Astrocyte (in vitro differentiated cells and primary cell): ENCODE measurements at regions not wholly inside any gene's neighbourhood (a gene's known extent, or its start where the extent isn't known, plus 50 kb on each side); places are given as distances from the start of the nearest gene placed in this dataset.
"Not testable (repeated sequence)": the region's sequence is repeated elsewhere in the genome, so short reads cannot be mapped to it uniquely, and the experiment has no call there.

Experiments used
- DNase-seq: peaks from one replicate; pipeline ENCODE4 v3.0.0-alpha.2; 2010; ENCODE audit warnings: low read depth
- FAIRE-seq: peaks from 2 replicates; lab custom pipeline; 2011; peaks lifted over from hg19 to GRCh38; lab: Jason Lieb, UNC
- H2AFZ ChIP-seq: 2 replicates; pipeline ENCODE4 v1.6.0; 2012; ENCODE audit warnings: low read depth, low read length, inconsistent platforms
- H3K27ac ChIP-seq: 2 replicates; pipeline ENCODE4 v1.5.1; 2011; ENCODE audit warnings: low read depth, low read length, inconsistent platforms
- H3K27me3 ChIP-seq: 2 replicates; pipeline ENCODE4 v1.6.0; 2011; ENCODE audit warnings: low read length, inconsistent platforms; ENCODE audit not compliant: insufficient read depth
- H3K36me3 ChIP-seq: 2 replicates; pipeline ENCODE4 v1.5.1; 2011; ENCODE audit warnings: low read length, inconsistent platforms; ENCODE audit not compliant: insufficient read depth
- H3K4me1 ChIP-seq: 2 replicates; pipeline ENCODE4 v1.5.1; 2011; ENCODE audit warnings: low read length, inconsistent platforms; ENCODE audit not compliant: insufficient read depth
- H3K4me2 ChIP-seq: 2 replicates; pipeline ENCODE4 v1.6.0; 2012; ENCODE audit warnings: low read length, inconsistent platforms
- H3K4me3 ChIP-seq: 2 replicates; pipeline ENCODE4 v1.5.1; 2011; ENCODE audit warnings: low read depth, mild to moderate bottlenecking, low read length, inconsistent platforms; ENCODE audit not compliant: insufficient read depth
- H3K79me2 ChIP-seq: 2 replicates; pipeline ENCODE4 v1.6.0; 2012; ENCODE audit warnings: mild to moderate bottlenecking, low read length, inconsistent platforms; ENCODE audit not compliant: insufficient read depth
- H3K9ac ChIP-seq: 2 replicates; pipeline ENCODE4 v1.6.0; 2012; ENCODE audit warnings: mild to moderate bottlenecking, low read length, inconsistent platforms
- H3K9me3 ChIP-seq: 2 replicates; pipeline ENCODE4 v1.5.1; 2012; ENCODE audit warnings: low read depth, mild to moderate bottlenecking, low read length, inconsistent platforms; ENCODE audit not compliant: insufficient read depth
- H4K20me1 ChIP-seq: 2 replicates; pipeline ENCODE4 v1.6.0; 2012; ENCODE audit warnings: low read length, inconsistent platforms; ENCODE audit not compliant: insufficient read depth
- H3K27ac Mint-ChIP-seq: one replicate; pipeline ENCODE4 v1.8.0; 2021; ENCODE audit warnings: mild to moderate bottlenecking, mixed read lengths; ENCODE audit not compliant: unreplicated experiment
- H3K27me3 Mint-ChIP-seq: one replicate; pipeline ENCODE4 v1.8.0; 2021; ENCODE audit warnings: low read depth, mixed read lengths; ENCODE audit not compliant: unreplicated experiment
- H3K36me3 Mint-ChIP-seq: one replicate; pipeline ENCODE4 v1.8.0; 2021; ENCODE audit warnings: low read depth, mixed read lengths; ENCODE audit not compliant: unreplicated experiment
- H3K4me1 Mint-ChIP-seq: one replicate; pipeline ENCODE4 v1.8.0; 2021; ENCODE audit warnings: low read depth, mixed read lengths; ENCODE audit not compliant: unreplicated experiment
- H3K4me3 Mint-ChIP-seq: one replicate; pipeline ENCODE4 v1.8.0; 2021; ENCODE audit warnings: mild to moderate bottlenecking, moderate library complexity, mixed read lengths; ENCODE audit not compliant: unreplicated experiment
- H3K9me3 Mint-ChIP-seq: one replicate; pipeline ENCODE4 v1.8.0; 2021; ENCODE audit warnings: mild to moderate bottlenecking, mixed read lengths; ENCODE audit not compliant: unreplicated experiment
- EZH2 ChIP-seq: IDR thresholded peaks from 2 replicates; pipeline ENCODE4 v1.6.1; 2012; ENCODE audit warnings: mild to moderate bottlenecking, low read length, inconsistent platforms; ENCODE audit not compliant: insufficient read depth
- TF ChIP-seq, protein P1 (sequence below): IDR thresholded peaks from 2 replicates; pipeline ENCODE4 v1.5.1; 2011; ENCODE audit warnings: low read depth, mild to moderate bottlenecking, inconsistent platforms, low read length, moderate library complexity; ENCODE audit not compliant: insufficient read depth

- Mint-ChIP-seq H3K4me3 (no peak overlapping the region), H3K4me1 (peaks cover 7% of the 10 kb centered on the region), H3K9me3 (no peaks in the 10 kb centered on the region), H3K36me3 (no peaks in the 10 kb centered on the region), H3K27ac (no peak overlapping the region), H3K27me3 (no peaks in the 10 kb centered on the region)
- no peak overlapping the region for H3K9ac ChIP-seq
- peaks cover 8% of the 10 kb centered on the region for H3K27me3 ChIP-seq
- H3K4me1 ChIP-seq = no peaks in the 10 kb centered on the region
- no peak overlapping the region for H3K4me3 ChIP-seq
- H3K36me3 ChIP-seq = no peaks in the 10 kb centered on the region
- no peak overlapping the region for H3K27ac ChIP-seq
- H4K20me1 ChIP-seq = no peaks in the 10 kb centered on the region
- peak; percentile 68 for FAIRE-seq
- peak; percentile 3 for DNase-seq
- TF ChIP-seq, protein P1, sequence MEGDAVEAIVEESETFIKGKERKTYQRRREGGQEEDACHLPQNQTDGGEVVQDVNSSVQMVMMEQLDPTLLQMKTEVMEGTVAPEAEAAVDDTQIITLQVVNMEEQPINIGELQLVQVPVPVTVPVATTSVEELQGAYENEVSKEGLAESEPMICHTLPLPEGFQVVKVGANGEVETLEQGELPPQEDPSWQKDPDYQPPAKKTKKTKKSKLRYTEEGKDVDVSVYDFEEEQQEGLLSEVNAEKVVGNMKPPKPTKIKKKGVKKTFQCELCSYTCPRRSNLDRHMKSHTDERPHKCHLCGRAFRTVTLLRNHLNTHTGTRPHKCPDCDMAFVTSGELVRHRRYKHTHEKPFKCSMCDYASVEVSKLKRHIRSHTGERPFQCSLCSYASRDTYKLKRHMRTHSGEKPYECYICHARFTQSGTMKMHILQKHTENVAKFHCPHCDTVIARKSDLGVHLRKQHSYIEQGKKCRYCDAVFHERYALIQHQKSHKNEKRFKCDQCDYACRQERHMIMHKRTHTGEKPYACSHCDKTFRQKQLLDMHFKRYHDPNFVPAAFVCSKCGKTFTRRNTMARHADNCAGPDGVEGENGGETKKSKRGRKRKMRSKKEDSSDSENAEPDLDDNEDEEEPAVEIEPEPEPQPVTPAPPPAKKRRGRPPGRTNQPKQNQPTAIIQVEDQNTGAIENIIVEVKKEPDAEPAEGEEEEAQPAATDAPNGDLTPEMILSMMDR = peak; percentile 48
- no peak for TF ChIP-seq EZH2
- H3K79me2 ChIP-seq = no peaks in the 10 kb centered on the region
- no peak overlapping the region for H2AFZ ChIP-seq
- H3K9me3 ChIP-seq = no peaks in the 10 kb centered on the region
- no peak overlapping the region for H3K4me2 ChIP-seq
Measured at GRCh38 chr7:29748286-29749099, 57.8 kb upstream of the WIPF3 start.

GRCh38 chr7:29749701-29750321, 56.5 kb upstream of the WIPF3 start:
- Mint-ChIP-seq H3K27me3 (peaks cover 3% of the 10 kb centered on the region), H3K27ac (no peak overlapping the region), H3K9me3 (no peaks in the 10 kb centered on the region), H3K4me1 (peaks cover 7% of the 10 kb centered on the region), H3K4me3 (no peak overlapping the region), H3K36me3 (no peaks in the 10 kb centered on the region)
- TF ChIP-seq, protein P1 = no peak
- TF ChIP-seq EZH2 = no peak
- no peak overlapping the region for H3K4me2 ChIP-seq
- H2AFZ ChIP-seq = no peak overlapping the region
- no peaks in the 10 kb centered on the region for H3K4me1 ChIP-seq
- FAIRE-seq (no peak), DNase-seq (no peak)
- no peak overlapping the region for H3K4me3 ChIP-seq
- H4K20me1 ChIP-seq = no peaks in the 10 kb centered on the region
- H3K27me3 ChIP-seq = peaks cover 16% of the 10 kb centered on the region
- no peaks in the 10 kb centered on the region for H3K36me3 ChIP-seq
- no peak overlapping the region for H3K27ac ChIP-seq
- no peaks in the 10 kb centered on the region for H3K79me2 ChIP-seq
- no peak overlapping the region for H3K9ac ChIP-seq
- H3K9me3 ChIP-seq = no peaks in the 10 kb centered on the region

DNA sequence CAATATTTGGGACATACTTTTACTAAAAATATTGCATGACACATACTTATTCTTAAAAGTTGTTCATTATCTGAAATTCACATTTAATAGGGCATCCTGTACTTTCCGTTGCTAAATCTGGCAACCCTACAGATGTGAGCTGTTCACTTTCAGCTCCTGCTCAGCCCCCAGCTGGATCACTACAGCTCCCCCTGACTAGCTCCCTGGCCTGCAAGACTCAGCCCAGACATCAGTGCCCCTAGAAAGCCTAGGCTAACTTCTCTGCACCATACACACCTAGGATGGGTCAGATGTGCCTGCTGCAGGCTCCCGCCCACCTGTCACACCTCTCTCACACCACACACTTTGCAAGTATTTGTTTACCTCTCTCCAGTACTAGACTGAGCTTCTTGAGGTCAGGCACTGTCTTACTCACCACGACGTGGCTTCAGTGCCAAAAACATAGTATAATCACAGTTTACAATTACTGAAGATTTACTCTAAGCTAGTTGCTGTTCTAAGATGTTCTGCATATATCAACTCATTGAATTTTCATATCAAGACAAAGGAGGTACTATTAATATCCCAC, 55.9 kb upstream of the WIPF3 start:
- not testable (repeated sequence) for H4K20me1 ChIP-seq, H3K4me3 ChIP-seq, H3K79me2 ChIP-seq, H3K9me3 ChIP-seq, H3K4me1 Mint-ChIP-seq, H3K9me3 Mint-ChIP-seq, H3K4me1 ChIP-seq, H3K36me3 ChIP-seq, H3K9ac ChIP-seq, H3K4me2 ChIP-seq, H3K27ac ChIP-seq, H3K27me3 Mint-ChIP-seq, H3K36me3 Mint-ChIP-seq, FAIRE-seq, H3K4me3 Mint-ChIP-seq, H2AFZ ChIP-seq, H3K27ac Mint-ChIP-seq
- peak; percentile 2 for DNase-seq
- peaks cover 16% of the 10 kb centered on the region for H3K27me3 ChIP-seq

DNA sequence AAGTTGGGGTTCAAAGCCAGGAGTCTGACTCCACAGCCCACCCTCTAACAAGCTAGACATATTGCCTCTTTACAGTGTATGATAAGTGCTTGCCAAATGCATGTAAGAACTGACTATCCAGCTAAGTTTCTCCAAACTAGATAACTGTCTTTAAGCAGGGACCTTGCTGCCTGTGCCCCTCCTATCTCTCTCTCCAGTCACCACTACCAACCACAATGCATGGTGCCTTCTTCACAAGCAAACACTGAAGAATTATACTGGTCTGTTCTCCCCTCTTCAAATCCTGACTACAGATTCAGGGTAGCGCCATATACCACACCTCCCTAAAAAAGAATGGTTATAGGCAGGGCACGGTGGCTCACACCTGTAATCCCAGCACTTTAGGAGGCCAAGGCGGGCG, 55.3 kb upstream of the WIPF3 start:
- not testable (repeated sequence) for FAIRE-seq

More for the DNA sequence above, 55.3 kb upstream of the WIPF3 start:
- not testable (repeated sequence) for H3K27me3 Mint-ChIP-seq, H3K4me1 ChIP-seq, H3K79me2 ChIP-seq, H3K9me3 ChIP-seq, DNase-seq, H3K36me3 ChIP-seq, H3K4me1 Mint-ChIP-seq, H3K9me3 Mint-ChIP-seq, H3K9ac ChIP-seq, H3K4me3 Mint-ChIP-seq, H3K27ac Mint-ChIP-seq, H3K36me3 Mint-ChIP-seq, H2AFZ ChIP-seq, H3K27ac ChIP-seq, H3K4me2 ChIP-seq, H3K4me3 ChIP-seq, H4K20me1 ChIP-seq
- H3K27me3 ChIP-seq = peaks cover 16% of the 10 kb centered on the region
